MM.1S (cell line): ENCODE measurements at regions not wholly inside any gene's neighbourhood (a gene's known extent, or its start where the extent isn't known, plus 50 kb on each side); places are given as distances from the start of the nearest gene placed in this dataset.

ENCODE experiments used
- DNase-seq: peaks from one replicate; pipeline ENCODE4 v3.0.0-alpha.2; 2015
- H2AFZ ChIP-seq: fragments of 300-600 bp; sonication (generic); 2 replicates; pipeline ENCODE4 v1.6.0; 2016; ENCODE audit warnings: antibody characterized with exemption, low read length
- H3F3A ChIP-seq: fragments of 300-600 bp; sonication (generic); 2 replicates; pipeline ENCODE4 v1.6.1; 2016; ENCODE audit warnings: mild to moderate bottlenecking, antibody characterized with exemption, low read length, moderate library complexity, mixed read lengths; ENCODE audit not compliant: insufficient read depth
- H3K27ac ChIP-seq: fragments of 300-600 bp; sonication (generic); 2 replicates; pipeline ENCODE4 v1.5.1; 2016; ENCODE audit warnings: mild to moderate bottlenecking, low read length
- H3K27me3 ChIP-seq: fragments of 300-600 bp; sonication (generic); replicated peaks from 2 replicates; pipeline ENCODE4 v1.6.0; 2016; ENCODE audit warnings: low read length; ENCODE audit not compliant: insufficient read depth
- H3K36me3 ChIP-seq: fragments of 300-600 bp; sonication (generic); replicated peaks from 2 replicates; pipeline ENCODE4 v1.6.1; 2016; ENCODE audit warnings: mild to moderate bottlenecking, low read length, mixed read lengths; ENCODE audit not compliant: insufficient read depth
- H3K4me1 ChIP-seq: fragments of 300-600 bp; sonication (generic); 2 replicates; pipeline ENCODE4 v1.6.1; 2016; ENCODE audit warnings: low read length, mixed read lengths
- H3K4me2 ChIP-seq: fragments of 300-600 bp; sonication (generic); 2 replicates; pipeline ENCODE4 v1.6.0; 2016; ENCODE audit warnings: low read depth, low read length
- H3K4me3 ChIP-seq: fragments of 300-600 bp; sonication (generic); 2 replicates; pipeline ENCODE4 v1.5.1; 2016; ENCODE audit warnings: low read length, mixed read lengths
- H3K79me2 ChIP-seq: fragments of 300-600 bp; sonication (generic); 2 replicates; pipeline ENCODE4 v1.6.1; 2016; ENCODE audit warnings: mixed run types, low read length, mixed read lengths
- H3K9ac ChIP-seq: fragments of 300-600 bp; sonication (generic); 2 replicates; pipeline ENCODE4 v1.6.1; 2016; ENCODE audit warnings: low read length, mixed read lengths
- H3K9me2 ChIP-seq: fragments of 300-600 bp; sonication (generic); replicated peaks from 2 replicates; pipeline ENCODE4 v1.6.1; 2016; ENCODE audit warnings: mild to moderate bottlenecking, low read length, mixed read lengths; ENCODE audit not compliant: insufficient read depth
- H3K9me3 ChIP-seq: fragments of 300-600 bp; sonication (generic); replicated peaks from 2 replicates; pipeline ENCODE4 v1.6.1; 2016; ENCODE audit warnings: mild to moderate bottlenecking, low read length, mixed read lengths; ENCODE audit not compliant: insufficient read depth
- H4K20me1 ChIP-seq: fragments of 300-600 bp; sonication (generic); 2 replicates; pipeline ENCODE4 v1.6.1; 2016; ENCODE audit warnings: mild to moderate bottlenecking, low read length, moderate library complexity, mixed read lengths; ENCODE audit not compliant: insufficient read depth
- CTCF ChIP-seq: fragments of 300-600 bp; sonication (generic); IDR thresholded peaks from 2 replicates; pipeline ENCODE4 v1.5.1; 2016; ENCODE audit warnings: antibody characterized with exemption, low read length, mixed read lengths
- EZH2 ChIP-seq: fragments of 300-600 bp; sonication (generic); optimal IDR thresholded peaks from 2 replicates; pipeline ENCODE3; 2017; ENCODE audit warnings: low read depth, mild to moderate bottlenecking, antibody characterized with exemption, low read length, mixed read lengths
- EZH2phosphoT487 ChIP-seq: fragments of 300-600 bp; sonication (generic); IDR thresholded peaks from 2 replicates; pipeline ENCODE4 v1.6.1; 2018; ENCODE audit warnings: antibody characterized with exemption, low read length

DNA sequence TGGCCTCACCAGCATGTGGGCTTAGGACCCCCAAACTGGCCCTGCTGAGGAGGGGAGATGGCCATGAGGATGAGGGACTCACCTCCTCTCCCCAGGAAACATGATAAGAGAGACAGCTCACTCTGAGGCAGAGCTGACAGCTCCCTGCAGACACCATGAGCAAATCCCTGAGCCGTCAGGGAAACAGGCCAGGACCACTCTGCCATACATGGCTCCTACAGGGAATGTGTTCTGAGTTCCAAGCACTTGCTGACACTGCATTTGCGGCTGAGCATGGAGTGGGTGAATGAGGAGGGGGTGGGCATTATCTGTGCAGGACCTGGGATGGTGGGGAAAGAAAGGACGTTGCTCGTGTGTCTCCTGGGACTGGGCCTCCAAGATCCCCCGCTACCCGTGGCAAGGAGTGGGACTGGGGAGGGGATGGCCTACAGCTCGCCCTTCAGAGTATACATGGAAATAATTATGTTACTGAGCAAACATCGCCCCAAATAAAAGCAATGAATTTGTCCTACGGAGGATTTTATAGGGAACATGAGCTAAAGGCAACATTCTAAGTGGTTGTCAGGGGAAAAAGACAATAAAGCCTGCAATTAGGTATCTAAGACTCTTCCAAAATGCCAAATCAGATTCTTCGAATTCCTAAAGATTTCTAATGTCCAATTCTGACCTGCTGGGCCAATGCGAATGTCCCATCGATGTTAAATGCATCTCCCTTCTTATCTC lies 355.9 kb upstream of the AJAP1 start:
- Histone ChIP-seq H3K79me2 (no peaks in the 10 kb centered on the region), H3K9me3 (no peaks in the 10 kb centered on the region), H3K27me3 (peaks cover 54% of the 10 kb centered on the region), H2AFZ (no peak overlapping the region), H3F3A (no peaks in the 10 kb centered on the region), H3K9me2 (no peaks in the 10 kb centered on the region), H3K9ac (no peak overlapping the region), H3K36me3 (no peaks in the 10 kb centered on the region), H3K4me1 (no peaks in the 10 kb centered on the region), H4K20me1 (no peaks in the 10 kb centered on the region), H3K4me2 (no peak overlapping the region), H3K4me3 (no peak overlapping the region), H3K27ac (no peak overlapping the region)
- no peak for DNase-seq
- no peak for TF ChIP-seq CTCF
- TF ChIP-seq EZH2phosphoT487 = no peak
- no peak for TF ChIP-seq EZH2

DNA sequence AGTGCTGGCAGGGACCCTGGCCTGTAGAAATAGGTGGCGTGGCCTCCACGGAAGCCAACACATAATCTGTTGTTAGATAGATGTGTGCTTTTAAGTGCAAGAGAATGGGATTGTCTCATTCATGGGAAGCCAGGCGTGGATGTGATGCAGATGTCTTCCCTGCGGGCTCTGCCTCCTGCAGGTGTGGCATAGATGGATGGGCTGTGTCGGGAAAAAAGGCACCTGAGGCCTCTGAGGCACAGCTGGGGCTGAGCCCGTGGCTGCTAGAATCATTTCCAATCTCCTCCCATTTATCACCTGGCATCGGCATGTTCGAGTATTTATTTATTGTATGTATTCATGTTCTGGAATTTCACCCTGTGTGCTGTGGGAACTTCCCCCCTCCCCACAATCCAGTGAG lies 353.4 kb upstream of the AJAP1 start:
- Histone ChIP-seq H3K4me1 (no peaks in the 10 kb centered on the region), H4K20me1 (no peaks in the 10 kb centered on the region), H3K27ac (no peak overlapping the region), H3K27me3 (peaks cover 51% of the 10 kb centered on the region), H3F3A (no peaks in the 10 kb centered on the region), H3K36me3 (no peaks in the 10 kb centered on the region), H3K9me2 (no peaks in the 10 kb centered on the region), H2AFZ (no peak overlapping the region), H3K9ac (no peak overlapping the region), H3K9me3 (no peaks in the 10 kb centered on the region), H3K4me2 (no peak overlapping the region), H3K4me3 (no peak overlapping the region), H3K79me2 (no peaks in the 10 kb centered on the region)
- TF ChIP-seq CTCF = no peak
- no peak for TF ChIP-seq EZH2phosphoT487
- no peak for TF ChIP-seq EZH2
- DNase-seq = no peak

DNA sequence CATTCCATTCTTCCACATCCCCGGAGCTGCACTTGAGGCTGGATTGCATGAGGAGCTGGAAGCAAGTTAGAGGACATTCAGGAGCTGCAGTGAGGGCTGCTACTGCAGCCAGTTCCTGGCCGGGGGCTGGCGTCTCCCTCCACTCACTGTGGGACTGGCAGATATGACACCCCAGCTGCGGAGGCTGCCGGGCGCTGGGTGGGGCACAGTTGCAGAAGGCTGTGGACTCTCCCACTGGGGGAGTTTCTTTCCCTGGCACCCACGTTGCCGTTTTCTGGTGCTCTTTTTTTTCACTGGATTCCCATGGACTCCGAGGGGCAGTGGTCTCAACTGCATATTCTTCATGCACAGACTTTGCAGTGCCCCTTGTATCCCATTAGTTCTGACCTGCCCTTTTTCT lies 351.1 kb upstream of the AJAP1 start:
- Histone ChIP-seq H3K9ac (no peak overlapping the region), H3K4me3 (no peak overlapping the region), H3K36me3 (no peaks in the 10 kb centered on the region), H3K9me3 (no peaks in the 10 kb centered on the region), H2AFZ (no peak overlapping the region), H3K79me2 (no peaks in the 10 kb centered on the region), H3K4me2 (no peak overlapping the region), H3K9me2 (no peaks in the 10 kb centered on the region), H3F3A (no peaks in the 10 kb centered on the region), H4K20me1 (no peaks in the 10 kb centered on the region), H3K27ac (no peak overlapping the region), H3K4me1 (no peaks in the 10 kb centered on the region), H3K27me3 (peaks cover 52% of the 10 kb centered on the region)
- no peak for DNase-seq
- TF ChIP-seq EZH2phosphoT487 (no peak), CTCF (no peak), EZH2 (no peak)
